Stomach (tissue), 4 donors: ENCODE measurements at regions not wholly inside any gene's neighbourhood (a gene's known extent, or its start where the extent isn't known, plus 50 kb on each side); places are given as distances from the start of the nearest gene placed in this dataset.

Source experiments
- EP300 ChIP-seq: sonication (generic); formaldehyde crosslinking; IDR thresholded peaks from one replicate; pipeline ENCODE4 v1.6.1; 2017; ENCODE audit warnings: antibody characterized with exemption
- POLR2A ChIP-seq, 4 donors: fragments of 450-650 bp; IDR thresholded peaks; one replicate each; pipeline ENCODE4 v1.6.1; 2016; ENCODE audit warnings: antibody characterized with exemption in 4 of 4, control low read depth in 2 of 4, mild to moderate bottlenecking in 1 of 4, moderate library complexity in 1 of 4
- POLR2AphosphoS5 ChIP-seq, 3 donors: sonication (generic); formaldehyde crosslinking; IDR thresholded peaks; one replicate each; pipeline ENCODE4 v1.6.1; 2016; ENCODE audit warnings: antibody characterized with exemption in 3 of 3
- TF ChIP-seq, protein P1 (sequence below), 7 experiments: fragments of 450-650 bp in 4 of 7; fragments of 200-600 bp in 3 of 7; sonication (generic) in 3 of 7; IDR thresholded peaks; one replicate each; pipeline ENCODE4 v1.5.1; 2016 to 2019; ENCODE audit warnings: antibody characterized with exemption in 7 of 7, control low read depth in 2 of 7, mild to moderate bottlenecking in 1 of 7

DNA sequence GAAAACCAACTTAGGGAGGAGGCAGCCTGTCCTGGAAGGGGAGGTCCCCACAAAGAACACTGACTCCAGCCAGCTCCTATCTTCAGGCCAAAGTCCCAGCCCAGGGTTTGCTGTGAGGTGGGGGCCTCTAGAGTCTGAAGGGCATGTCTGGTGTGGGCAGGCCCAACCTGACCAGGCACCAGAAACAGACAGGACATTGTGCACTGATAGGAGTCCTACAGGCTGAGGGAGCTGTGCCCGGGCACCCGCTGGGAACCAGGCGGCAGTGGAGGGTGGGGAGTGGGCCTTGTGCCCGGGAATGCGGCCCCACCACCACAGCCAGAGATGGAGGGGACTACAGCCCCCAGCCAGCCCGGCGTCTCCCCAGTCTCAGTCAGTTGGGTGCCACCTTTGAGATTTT is 161.4 kb downstream of the WNT7A start:
- TF ChIP-seq POLR2A (IDR thresholded peaks at IDR 0.05) (no peak), EP300 (no peak), POLR2AphosphoS5 (IDR thresholded peaks at IDR 0.05) (no peak)
- TF ChIP-seq, protein P1, sequence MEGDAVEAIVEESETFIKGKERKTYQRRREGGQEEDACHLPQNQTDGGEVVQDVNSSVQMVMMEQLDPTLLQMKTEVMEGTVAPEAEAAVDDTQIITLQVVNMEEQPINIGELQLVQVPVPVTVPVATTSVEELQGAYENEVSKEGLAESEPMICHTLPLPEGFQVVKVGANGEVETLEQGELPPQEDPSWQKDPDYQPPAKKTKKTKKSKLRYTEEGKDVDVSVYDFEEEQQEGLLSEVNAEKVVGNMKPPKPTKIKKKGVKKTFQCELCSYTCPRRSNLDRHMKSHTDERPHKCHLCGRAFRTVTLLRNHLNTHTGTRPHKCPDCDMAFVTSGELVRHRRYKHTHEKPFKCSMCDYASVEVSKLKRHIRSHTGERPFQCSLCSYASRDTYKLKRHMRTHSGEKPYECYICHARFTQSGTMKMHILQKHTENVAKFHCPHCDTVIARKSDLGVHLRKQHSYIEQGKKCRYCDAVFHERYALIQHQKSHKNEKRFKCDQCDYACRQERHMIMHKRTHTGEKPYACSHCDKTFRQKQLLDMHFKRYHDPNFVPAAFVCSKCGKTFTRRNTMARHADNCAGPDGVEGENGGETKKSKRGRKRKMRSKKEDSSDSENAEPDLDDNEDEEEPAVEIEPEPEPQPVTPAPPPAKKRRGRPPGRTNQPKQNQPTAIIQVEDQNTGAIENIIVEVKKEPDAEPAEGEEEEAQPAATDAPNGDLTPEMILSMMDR (IDR thresholded peaks at IDR 0.05) = no peak
